Pancreas (tissue), 10 donors: ENCODE measurements at regions not wholly inside any gene's neighbourhood (a gene's known extent, or its start where the extent isn't known, plus 50 kb on each side); places are given as distances from the start of the nearest gene placed in this dataset.

Experiments
- ATAC-seq, 4 donors: fragments of 200-7000 bp; cut with Tn5 transposase; one replicate each; pipeline versions ENCODE4 v1.8.0 to v1.9.1; 2020; ENCODE audit warnings: mild to moderate bottlenecking in 4 of 4, moderate library complexity in 4 of 4
- DNase-seq, 6 donors: peaks; one replicate each; pipeline ENCODE4 v3.0.0-alpha.2; 2020
- FAIRE-seq: peaks from 2 replicates; lab custom pipeline; 2012; peaks lifted over from hg19 to GRCh38; lab: Jason Lieb, UNC
- H3K27ac ChIP-seq, 4 donors: fragments of 200-600 bp; sonication (generic); 1 replicate in 3 of 4; 2 replicates in 1 of 4; pipeline versions ENCODE4 v1.5.0 to v1.8.0; 2020
- H3K27me3 ChIP-seq, 4 donors: fragments of 200-600 bp; one replicate each; pipeline ENCODE4 v1.8.0; 2021
- H3K36me3 ChIP-seq, 3 donors: fragments of 200-600 bp; sonication (generic) in 1 of 3; one replicate each; pipeline versions ENCODE4 v1.5.0 to v1.8.0; 2020 to 2021
- H3K4me1 ChIP-seq, 3 donors: fragments of 200-600 bp; one replicate each; pipeline ENCODE4 v1.8.0; 2021
- H3K4me3 ChIP-seq, 4 donors: fragments of 200-600 bp; sonication (generic) in 2 of 4; one replicate each; pipeline versions ENCODE4 v1.5.0 to v1.8.0; 2020 to 2021
- H3K9me3 ChIP-seq, 4 donors: fragments of 200-600 bp; one replicate each; pipeline ENCODE4 v1.8.0; 2021
- CTCF ChIP-seq, 4 donors: fragments of 200-600 bp; sonication (generic) in 3 of 4; IDR thresholded peaks; one replicate each; pipeline versions ENCODE4 v1.5.0 to v1.8.0; 2021; ENCODE audit warnings: antibody characterized with exemption in 4 of 4
- WGBS, 2 donors: extraction: QIAGEN DNeasy Blood & Tissue Kit; methylation state at CpG; one replicate each; pipeline ENCODE4 v1.1.7; 2013; 5-methylcytosine and 5-hydroxymethylcytosine counted together
- intact Hi-C, 3 donors: fragments of 100-400 bp; cut with DNase I; formaldehyde crosslinking; loops; one replicate each; pipeline versions ENCODE4 v1.11.1 to v1.14.2; 2022
- donor health status: healthy with polysubstance abuse.
- donor health status: DM: no; HTN: no; CAD: no; lungs with moderate emphysema.
- donor health status: DM: no; HTN: no; CAD: no.
- donor health status: control.
- donor health status: control.
- donor health status: Bipolar disorder and iron deficiency.
- donor health status: DM: yes; HTN: yes; CAD: no.
- donor health status: DM: no; HTN: no; CAD: no.
- donor health status: DM: no; HTN: no; CAD: no.
- donor health status: DM: yes; HTN: yes; CAD: no.

- Histone ChIP-seq H3K9me3 (no peaks in the 10 kb centered on the region), H3K27me3 (no peaks in the 10 kb centered on the region), H3K27ac (no peak overlapping the region), H3K36me3 (no peaks in the 10 kb centered on the region), H3K4me3 (no peak overlapping the region), H3K4me1 (no peaks in the 10 kb centered on the region)
- FAIRE-seq (no peak), ATAC-seq (no peak), DNase-seq (no peak)
- WGBS, 2 donors: 87 to 88% methylated on average over 2 of the region's 2 CpGs
- TF ChIP-seq CTCF (IDR thresholded peaks at IDR 0.05): no peak
- intact Hi-C loops: no loop called here
These were observed 159.2 kb downstream of the BTC start for GRCh38 chr4:74635074-74635473.

GRCh38 chr4:74635490-74636123 lies 158.7 kb downstream of the BTC start:
- Histone ChIP-seq H3K27me3 (no peaks in the 10 kb centered on the region), H3K4me3 (no peak overlapping the region), H3K27ac (no peak overlapping the region), H3K36me3 (no peaks in the 10 kb centered on the region), H3K4me1 (no peaks in the 10 kb centered on the region), H3K9me3 (no peaks in the 10 kb centered on the region)
- WGBS, 2 donors: 70 to 82% methylated on average over 2 of the region's 2 CpGs
- intact Hi-C loops: no loop called here
- ATAC-seq: no peak
- DNase-seq: no peak
- FAIRE-seq: no peak
- no peak for TF ChIP-seq CTCF (IDR thresholded peaks at IDR 0.05)

GRCh38 chr4:74638001-74638400 lies 156.3 kb downstream of the BTC start:
- no peaks in the 10 kb centered on the region for H3K36me3 ChIP-seq
- intact Hi-C loops: no loop called here
- FAIRE-seq (no peak), ATAC-seq (no peak), DNase-seq (no peak)
- no peaks in the 10 kb centered on the region for H3K4me1 ChIP-seq
- WGBS, 2 donors: 61 to 75% methylated on average over 1 of the region's 1 CpG
- H3K27ac ChIP-seq: no peak overlapping the region
- H3K27me3 ChIP-seq: no peaks in the 10 kb centered on the region
- no peak for TF ChIP-seq CTCF (IDR thresholded peaks at IDR 0.05)
- H3K4me3 ChIP-seq: no peak overlapping the region
- no peaks in the 10 kb centered on the region for H3K9me3 ChIP-seq

- Histone ChIP-seq H3K36me3 (no peaks in the 10 kb centered on the region), H3K4me3 (no peak overlapping the region), H3K4me1 (no peaks in the 10 kb centered on the region), H3K27ac (no peak overlapping the region), H3K9me3 (no peaks in the 10 kb centered on the region), H3K27me3 (no peaks in the 10 kb centered on the region)
- ATAC-seq (no peak), FAIRE-seq (no peak), DNase-seq (no peak)
- TF ChIP-seq CTCF (IDR thresholded peaks at IDR 0.05): no peak
- WGBS, 2 donors: 83 to 96% methylated on average over 3 of the region's 3 CpGs
- intact Hi-C loops: no loop called here
These were observed 155.6 kb downstream of the BTC start for GRCh38 chr4:74638689-74639088.

- no peak overlapping the region for H3K4me3 ChIP-seq
- no peak overlapping the region for H3K27ac ChIP-seq
- FAIRE-seq: no peak
- H3K9me3 ChIP-seq: no peaks in the 10 kb centered on the region
- no peak for TF ChIP-seq CTCF (IDR thresholded peaks at IDR 0.05)
- H3K36me3 ChIP-seq: no peaks in the 10 kb centered on the region
- H3K4me1 ChIP-seq: no peaks in the 10 kb centered on the region
- DNase-seq: no peak
- intact Hi-C loops: no loop called here
- no peaks in the 10 kb centered on the region for H3K27me3 ChIP-seq
- 72 to 79% methylated on average over 4 of the region's 4 CpGs for WGBS, 2 donors
- ATAC-seq: peak in 1 of 4 donors; percentile 63
These were observed 154.0 kb downstream of the BTC start for GRCh38 chr4:74640111-74640903.
